ENCODE measurements at regions not wholly inside any gene's neighbourhood (a gene's known extent, or its start where the extent isn't known, plus 50 kb on each side); places are given as distances from the start of the nearest gene placed in this dataset.

- TF ChIP-seq RFX5 (IDR thresholded peaks at IDR 0.05; ENCODE audit: low read depth, low read length) (no peak), SMC3 (IDR thresholded peaks at IDR 0.05; ENCODE audit: low read length) (no peak), GTF2F1 (IDR thresholded peaks at IDR 0.05; ENCODE audit: low read length) (no peak), DNMT3B (CRISPR knock-in tag; conservative IDR thresholded peaks at IDR 0.05) (no peak), ZNF274 (CRISPR knock-in tag; IDR thresholded peaks at IDR 0.05) (no peak), CTCF (CRISPR knock-in tag; IDR thresholded peaks at IDR 0.05) (no peak), ZFP36 (IDR thresholded peaks at IDR 0.05; ENCODE audit: borderline replicate concordance, low read depth, low read length, partially characterized antibody) (no peak), POLR2A (IDR thresholded peaks at IDR 0.05; ENCODE audit: insufficient read depth in 1 of 2, low read depth in 2 of 2, low read length in 2 of 2) (no peak)
- TF ChIP-seq, protein P1, sequence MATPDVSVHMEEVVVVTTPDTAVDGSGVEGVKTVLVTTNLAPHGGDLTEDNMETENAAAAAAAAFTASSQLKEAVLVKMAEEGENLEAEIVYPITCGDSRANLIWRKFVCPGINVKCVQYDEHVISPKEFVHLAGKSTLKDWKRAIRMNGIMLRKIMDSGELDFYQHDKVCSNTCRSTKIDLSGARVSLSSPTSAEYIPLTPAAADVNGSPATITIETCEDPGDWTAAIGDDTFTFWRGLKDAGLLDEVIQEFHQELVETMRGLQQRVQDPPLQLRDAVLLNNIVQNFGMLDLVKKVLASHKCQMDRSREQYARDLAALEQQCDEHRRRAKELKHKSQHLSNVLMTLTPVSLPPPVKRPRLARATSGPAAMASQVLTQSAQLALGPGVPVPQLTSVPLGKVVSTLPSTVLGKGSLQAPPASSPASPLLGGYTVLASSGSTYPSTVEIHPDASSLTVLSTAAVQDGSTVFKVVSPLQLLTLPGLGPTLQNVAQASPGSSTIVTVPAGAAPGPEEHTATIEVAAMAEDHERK (CRISPR knock-in tag; IDR thresholded peaks at IDR 0.05; ENCODE audit: low read depth): no peak
- TF ChIP-seq, protein P2, sequence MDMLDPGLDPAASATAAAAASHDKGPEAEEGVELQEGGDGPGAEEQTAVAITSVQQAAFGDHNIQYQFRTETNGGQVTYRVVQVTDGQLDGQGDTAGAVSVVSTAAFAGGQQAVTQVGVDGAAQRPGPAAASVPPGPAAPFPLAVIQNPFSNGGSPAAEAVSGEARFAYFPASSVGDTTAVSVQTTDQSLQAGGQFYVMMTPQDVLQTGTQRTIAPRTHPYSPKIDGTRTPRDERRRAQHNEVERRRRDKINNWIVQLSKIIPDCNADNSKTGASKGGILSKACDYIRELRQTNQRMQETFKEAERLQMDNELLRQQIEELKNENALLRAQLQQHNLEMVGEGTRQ (IDR thresholded peaks at IDR 0.05; ENCODE audit: low read depth, low read length): no peak
- TF ChIP-seq, protein P2 (CRISPR knock-in tag; IDR thresholded peaks at IDR 0.05; ENCODE audit: borderline replicate concordance): no peak
Measured at GRCh38 chr10:131620904-131621303, 279.9 kb upstream of the PPP2R2D start.
